Pulmonary artery endothelial cell (primary cell): ENCODE measurements at regions not wholly inside any gene's neighbourhood (a gene's known extent, or its start where the extent isn't known, plus 50 kb on each side); places are given as distances from the start of the nearest gene placed in this dataset.

Experiments
- DNase-seq: peaks from one replicate; pipeline ENCODE4 v3.0.0-alpha.2; 2011; ENCODE audit warnings: low read depth, low spot score

GRCh38 chr2:173584676-173585458 lies 230.2 kb downstream of the CDCA7 start:
- no peak for DNase-seq

- no peak for DNase-seq
Measured at GRCh38 chr2:173588931-173589369, 234.3 kb downstream of the CDCA7 start.

- DNase-seq: no peak
Measured at GRCh38 chr2:173589604-173590275, 235.1 kb downstream of the CDCA7 start.

GRCh38 chr2:173590276-173590861 lies 235.7 kb downstream of the CDCA7 start:
- DNase-seq: peak; percentile 80

GRCh38 chr2:173593109-173593508 lies 238.4 kb downstream of the CDCA7 start:
- no peak for DNase-seq

GRCh38 chr2:173596244-173596643 lies 241.6 kb downstream of the CDCA7 start:
- DNase-seq: no peak

- DNase-seq: no peak
Measured at GRCh38 chr2:173598525-173598924, 243.9 kb downstream of the CDCA7 start.

- no peak for DNase-seq
Measured at GRCh38 chr2:173599821-173600359, 245.2 kb downstream of the CDCA7 start.

GRCh38 chr2:173602153-173602795 lies 247.6 kb downstream of the CDCA7 start:
- no peak for DNase-seq

GRCh38 chr2:173605994-173606393 lies 251.3 kb downstream of the CDCA7 start:
- no peak for DNase-seq

GRCh38 chr2:173606619-173607248 lies 252.1 kb downstream of the CDCA7 start:
- no peak for DNase-seq

- no peak for DNase-seq
Measured at GRCh38 chr2:173607606-173608311, 253.1 kb downstream of the CDCA7 start.

- DNase-seq: no peak
Measured at GRCh38 chr2:173611121-173611520, 256.4 kb downstream of the CDCA7 start.

GRCh38 chr2:173612354-173612753 lies 257.7 kb downstream of the CDCA7 start:
- DNase-seq: no peak

- DNase-seq: no peak
Measured at GRCh38 chr2:173613386-173613785, 258.7 kb downstream of the CDCA7 start.

- no peak for DNase-seq
Measured at GRCh38 chr2:173614265-173614930, 259.7 kb downstream of the CDCA7 start.

GRCh38 chr2:173623438-173624319 lies 269.0 kb downstream of the CDCA7 start:
- DNase-seq: no peak

- DNase-seq: no peak
Measured at GRCh38 chr2:173625315-173625714, 270.6 kb downstream of the CDCA7 start.

GRCh38 chr2:173629076-173629475 lies 274.4 kb downstream of the CDCA7 start:
- DNase-seq: no peak
